NT2/D1 (cell line): ENCODE measurements at regions not wholly inside any gene's neighbourhood (a gene's known extent, or its start where the extent isn't known, plus 50 kb on each side); places are given as distances from the start of the nearest gene placed in this dataset.

Experiments used
- SUZ12 ChIP-seq: IDR thresholded peaks from 2 replicates; pipeline ENCODE4 v1.6.1; 2011; ENCODE audit not compliant: insufficient read length, insufficient read depth; ENCODE audit errors: extremely low read depth
- ZNF274 ChIP-seq: IDR thresholded peaks from 2 replicates; pipeline ENCODE4 v1.6.1; 2011; ENCODE audit warnings: mild to moderate bottlenecking, low read depth, low read length

DNA sequence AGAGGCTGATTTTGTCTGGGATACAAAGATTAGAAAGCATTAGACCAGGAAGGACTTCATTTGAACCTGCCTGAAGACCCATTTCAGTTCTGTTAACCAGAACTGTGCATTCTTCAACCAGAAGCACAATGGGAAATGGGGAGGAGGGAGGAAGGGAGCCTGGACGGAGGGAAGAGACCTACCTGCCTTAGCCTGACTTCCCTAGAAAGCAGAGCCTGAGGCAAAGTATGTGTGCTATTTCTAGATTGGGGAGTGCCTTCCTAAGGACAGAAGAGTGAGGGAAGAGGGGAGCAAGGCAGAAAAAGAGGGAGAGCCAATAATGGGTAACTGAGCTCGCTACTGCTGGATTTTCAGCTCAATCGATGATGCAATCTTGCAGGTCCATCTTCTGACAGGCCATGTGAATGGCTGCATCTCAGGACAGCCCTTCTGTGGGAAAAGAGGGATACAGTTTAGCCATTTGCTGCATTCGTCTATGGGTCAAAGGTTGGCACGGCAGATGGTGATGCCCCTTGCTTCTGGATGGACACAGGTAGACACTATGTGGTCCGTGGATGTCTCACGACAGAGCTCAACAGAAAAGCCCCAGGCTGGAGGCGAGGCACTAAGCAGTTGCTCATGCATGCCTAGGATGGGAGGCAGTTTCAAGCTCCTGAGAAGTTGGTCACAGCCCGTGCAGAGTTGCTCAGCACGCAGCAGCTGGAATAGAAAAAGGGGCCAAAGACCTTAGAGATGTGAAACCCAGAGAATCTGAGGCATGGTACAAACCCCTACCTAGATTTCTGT lies 78.8 kb upstream of the UBL3 start:
- TF ChIP-seq ZNF274 (no peak), SUZ12 (no peak)
